NCI-H146 (cell line): ENCODE measurements at regions not wholly inside any gene's neighbourhood (a gene's known extent, or its start where the extent isn't known, plus 50 kb on each side); places are given as distances from the start of the nearest gene placed in this dataset.
"Not testable (repeated sequence)": the region's sequence is repeated elsewhere in the genome, so short reads cannot be mapped to it uniquely, and the experiment has no call there.

Source experiments
- DNase-seq: peaks from one replicate; lab custom pipeline; 2025; lab: John Stamatoyannopoulos, UW

GRCh38 chr1:181257117-181257516 lies 168.6 kb downstream of the IER5 start:
- DNase-seq, result no peak

- no peak for DNase-seq
Measured at GRCh38 chr1:181259026-181259745, 170.7 kb downstream of the IER5 start.

GRCh38 chr1:181260271-181260670 lies 171.8 kb downstream of the IER5 start:
- no peak for DNase-seq

GRCh38 chr1:181260994-181261393 lies 172.5 kb downstream of the IER5 start:
- no peak for DNase-seq

- no peak for DNase-seq
Measured at GRCh38 chr1:181262069-181262468, 173.6 kb downstream of the IER5 start.

- no peak for DNase-seq
Measured at GRCh38 chr1:181263444-181263843, 174.9 kb downstream of the IER5 start.

GRCh38 chr1:181264821-181265220 lies 176.3 kb downstream of the IER5 start:
- DNase-seq, result no peak

GRCh38 chr1:181284978-181285377 lies 196.5 kb downstream of the IER5 start:
- no peak for DNase-seq

- DNase-seq, result no peak
Measured at GRCh38 chr1:181295217-181295616, 188.1 kb upstream of the CACNA1E start.

GRCh38 chr1:181296180-181296579 lies 187.1 kb upstream of the CACNA1E start:
- DNase-seq, result peak; percentile 11

- no peak for DNase-seq
Measured at GRCh38 chr1:181308098-181308497, 175.2 kb upstream of the CACNA1E start.

- DNase-seq, result no peak
Measured at GRCh38 chr1:181310560-181310959, 172.8 kb upstream of the CACNA1E start.

GRCh38 chr1:181312946-181313345 lies 170.4 kb upstream of the CACNA1E start:
- no peak for DNase-seq

- no peak for DNase-seq
Measured at GRCh38 chr1:181313466-181313865, 169.9 kb upstream of the CACNA1E start.

- DNase-seq, result no peak
Measured at GRCh38 chr1:181314010-181314409, 169.3 kb upstream of the CACNA1E start.

- DNase-seq, result peak; percentile 25
Measured at GRCh38 chr1:181314959-181315358, 168.4 kb upstream of the CACNA1E start.

- peak; percentile 16 for DNase-seq
Measured at GRCh38 chr1:181317261-181317930, 165.9 kb upstream of the CACNA1E start.

- peak; percentile 59 for DNase-seq
Measured at GRCh38 chr1:181318022-181318857, 165.1 kb upstream of the CACNA1E start.

- DNase-seq, result no peak
Measured at GRCh38 chr1:181318858-181319235, 164.5 kb upstream of the CACNA1E start.

GRCh38 chr1:181319907-181320306 lies 163.4 kb upstream of the CACNA1E start:
- DNase-seq, result no peak

- DNase-seq, result no peak
Measured at GRCh38 chr1:181324797-181325616, 158.3 kb upstream of the CACNA1E start.

GRCh38 chr1:181325765-181326164 lies 157.6 kb upstream of the CACNA1E start:
- DNase-seq, result not testable (repeated sequence)
